HG03571 (cell line): ENCODE measurements at regions not wholly inside any gene's neighbourhood (a gene's known extent, or its start where the extent isn't known, plus 50 kb on each side); places are given as distances from the start of the nearest gene placed in this dataset.

ENCODE experiments used
- ATAC-seq: cut with Tn5 transposase; IDR thresholded peaks from one replicate; pipeline ENCODE4 v1.9.1; 2021; ENCODE audit not compliant: unreplicated experiment

GRCh38 chr16:62903961-62904502, 867.8 kb upstream of the CDH8 start:
- ATAC-seq = no peak

GRCh38 chr16:62899737-62900136, 863.5 kb upstream of the CDH8 start:
- no peak for ATAC-seq

GRCh38 chr16:62889097-62889496, 852.9 kb upstream of the CDH8 start:
- no peak for ATAC-seq

GRCh38 chr16:62883509-62883908, 847.3 kb upstream of the CDH8 start:
- ATAC-seq = no peak

GRCh38 chr16:62882552-62883221, 846.4 kb upstream of the CDH8 start:
- ATAC-seq = no peak

GRCh38 chr16:62876133-62876532, 839.9 kb upstream of the CDH8 start:
- no peak for ATAC-seq

- ATAC-seq = no peak
These were observed 836.1 kb upstream of the CDH8 start for GRCh38 chr16:62872339-62872738.

- ATAC-seq = no peak
These were observed 834.3 kb upstream of the CDH8 start for GRCh38 chr16:62870554-62870953.

GRCh38 chr16:62869837-62870236, 833.6 kb upstream of the CDH8 start:
- ATAC-seq = no peak

- no peak for ATAC-seq
These were observed 826.9 kb upstream of the CDH8 start for GRCh38 chr16:62863139-62863538.

- ATAC-seq = no peak
These were observed 817.6 kb upstream of the CDH8 start for GRCh38 chr16:62853887-62854286.

GRCh38 chr16:62846399-62847057, 810.3 kb upstream of the CDH8 start:
- ATAC-seq = no peak

GRCh38 chr16:62832214-62832613, 796.0 kb upstream of the CDH8 start:
- ATAC-seq = no peak

- no peak for ATAC-seq
These were observed 795.1 kb upstream of the CDH8 start for GRCh38 chr16:62831235-62831850.

GRCh38 chr16:62829607-62830006, 793.4 kb upstream of the CDH8 start:
- no peak for ATAC-seq

- no peak for ATAC-seq
These were observed 792.8 kb upstream of the CDH8 start for GRCh38 chr16:62829084-62829483.

- no peak for ATAC-seq
These were observed 785.6 kb upstream of the CDH8 start for GRCh38 chr16:62821824-62822223.

GRCh38 chr16:62816971-62817519, 780.8 kb upstream of the CDH8 start:
- no peak for ATAC-seq

- no peak for ATAC-seq
These were observed 778.7 kb upstream of the CDH8 start for GRCh38 chr16:62814891-62815290.

- ATAC-seq = no peak
These were observed 769.1 kb upstream of the CDH8 start for GRCh38 chr16:62805221-62805857.

- no peak for ATAC-seq
These were observed 758.5 kb upstream of the CDH8 start for GRCh38 chr16:62794724-62795123.
